PFSK-1 (cell line): ENCODE measurements at regions not wholly inside any gene's neighbourhood (a gene's known extent, or its start where the extent isn't known, plus 50 kb on each side); places are given as distances from the start of the nearest gene placed in this dataset.

Experiments
- POLR2AphosphoS5 ChIP-seq: IDR thresholded peaks from 2 replicates; pipeline ENCODE4 v1.6.1; 2012; ENCODE audit warnings: low read depth, mild to moderate bottlenecking, control low read depth, low read length, moderate library complexity
- SIN3A ChIP-seq: IDR thresholded peaks from 2 replicates; pipeline ENCODE4 v1.6.1; 2012; ENCODE audit warnings: mild to moderate bottlenecking, low read length, moderate library complexity, borderline replicate concordance; ENCODE audit not compliant: insufficient read depth
- TAF1 ChIP-seq: IDR thresholded peaks from 2 replicates; pipeline ENCODE4 v1.6.1; 2012; ENCODE audit warnings: low read length, control low read depth, borderline replicate concordance; ENCODE audit not compliant: insufficient read depth
- TF ChIP-seq, protein P1 (sequence below), 2 experiments: IDR thresholded peaks; 2 replicates each; pipeline versions ENCODE4 v1.6.1 to v1.8.0; 2011 to 2012; ENCODE audit warnings: low read depth in 2 of 2, low read length in 2 of 2, control low read depth in 1 of 2, inconsistent platforms in 1 of 2, mild to moderate bottlenecking in 1 of 2, moderate library complexity in 1 of 2; ENCODE audit not compliant: insufficient read depth in 1 of 2

- TF ChIP-seq POLR2AphosphoS5 (no peak), SIN3A (no peak), TAF1 (no peak)
- TF ChIP-seq, protein P1, sequence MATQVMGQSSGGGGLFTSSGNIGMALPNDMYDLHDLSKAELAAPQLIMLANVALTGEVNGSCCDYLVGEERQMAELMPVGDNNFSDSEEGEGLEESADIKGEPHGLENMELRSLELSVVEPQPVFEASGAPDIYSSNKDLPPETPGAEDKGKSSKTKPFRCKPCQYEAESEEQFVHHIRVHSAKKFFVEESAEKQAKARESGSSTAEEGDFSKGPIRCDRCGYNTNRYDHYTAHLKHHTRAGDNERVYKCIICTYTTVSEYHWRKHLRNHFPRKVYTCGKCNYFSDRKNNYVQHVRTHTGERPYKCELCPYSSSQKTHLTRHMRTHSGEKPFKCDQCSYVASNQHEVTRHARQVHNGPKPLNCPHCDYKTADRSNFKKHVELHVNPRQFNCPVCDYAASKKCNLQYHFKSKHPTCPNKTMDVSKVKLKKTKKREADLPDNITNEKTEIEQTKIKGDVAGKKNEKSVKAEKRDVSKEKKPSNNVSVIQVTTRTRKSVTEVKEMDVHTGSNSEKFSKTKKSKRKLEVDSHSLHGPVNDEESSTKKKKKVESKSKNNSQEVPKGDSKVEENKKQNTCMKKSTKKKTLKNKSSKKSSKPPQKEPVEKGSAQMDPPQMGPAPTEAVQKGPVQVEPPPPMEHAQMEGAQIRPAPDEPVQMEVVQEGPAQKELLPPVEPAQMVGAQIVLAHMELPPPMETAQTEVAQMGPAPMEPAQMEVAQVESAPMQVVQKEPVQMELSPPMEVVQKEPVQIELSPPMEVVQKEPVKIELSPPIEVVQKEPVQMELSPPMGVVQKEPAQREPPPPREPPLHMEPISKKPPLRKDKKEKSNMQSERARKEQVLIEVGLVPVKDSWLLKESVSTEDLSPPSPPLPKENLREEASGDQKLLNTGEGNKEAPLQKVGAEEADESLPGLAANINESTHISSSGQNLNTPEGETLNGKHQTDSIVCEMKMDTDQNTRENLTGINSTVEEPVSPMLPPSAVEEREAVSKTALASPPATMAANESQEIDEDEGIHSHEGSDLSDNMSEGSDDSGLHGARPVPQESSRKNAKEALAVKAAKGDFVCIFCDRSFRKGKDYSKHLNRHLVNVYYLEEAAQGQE (IDR thresholded peaks at IDR 0.05; ENCODE audit: insufficient read depth in 1 of 2, low read depth in 2 of 2, low read length in 2 of 2), result no peak
Measured at GRCh38 chr5:53357439-53357838, 123.0 kb upstream of the FST start.
